Mesenchymal stem cell (in vitro differentiated cells and primary cell): ENCODE measurements at regions not wholly inside any gene's neighbourhood (a gene's known extent, or its start where the extent isn't known, plus 50 kb on each side); places are given as distances from the start of the nearest gene placed in this dataset.

Experiments used
- DNase-seq: peaks from one replicate; pipeline ENCODE4 v3.0.0-alpha.2; 2013
- H2AFZ ChIP-seq: one replicate; pipeline ENCODE4 v1.6.1; 2013; ENCODE audit warnings: low read depth, mild to moderate bottlenecking, control low read depth, inconsistent platforms, low read length, moderate library complexity
- H2AK5ac ChIP-seq: 2 replicates; pipeline ENCODE4 v1.6.1; 2013; ENCODE audit warnings: low read length, moderate library complexity, mild to moderate bottlenecking, inconsistent platforms; ENCODE audit not compliant: severe bottlenecking
- H2BK120ac ChIP-seq: one replicate; pipeline ENCODE4 v1.6.1; 2013; ENCODE audit warnings: low read depth, mild to moderate bottlenecking, inconsistent platforms, low read length, moderate library complexity
- H2BK12ac ChIP-seq, 2 experiments: one replicate each; pipeline ENCODE4 v1.6.1; 2013; ENCODE audit warnings: inconsistent platforms in 2 of 2, low read length in 2 of 2, mild to moderate bottlenecking in 2 of 2, moderate library complexity in 2 of 2, control low read depth in 1 of 2
- H2BK15ac ChIP-seq: one replicate; pipeline ENCODE4 v1.6.1; 2013; ENCODE audit warnings: mild to moderate bottlenecking, low read depth, inconsistent platforms; ENCODE audit not compliant: poor library complexity, severe bottlenecking
- H2BK5ac ChIP-seq: 2 replicates; pipeline ENCODE4 v1.6.1; 2013; ENCODE audit warnings: low read depth, mild to moderate bottlenecking, low read length, control low read depth, inconsistent platforms; ENCODE audit not compliant: poor library complexity, severe bottlenecking
- H3K14ac ChIP-seq, 2 experiments: one replicate each; pipeline ENCODE4 v1.6.1; 2013; ENCODE audit warnings: inconsistent platforms in 2 of 2, low read length in 2 of 2, control low read depth in 1 of 2, mild to moderate bottlenecking in 1 of 2, moderate library complexity in 1 of 2
- H3K18ac ChIP-seq, 2 experiments: one replicate each; pipeline ENCODE4 v1.6.1; 2013; ENCODE audit warnings: inconsistent platforms in 2 of 2, low read length in 2 of 2, control low read depth in 1 of 2, low read depth in 1 of 2, mild to moderate bottlenecking in 1 of 2
- H3K23ac ChIP-seq, 2 experiments: one replicate each; pipeline ENCODE4 v1.6.1; 2013; ENCODE audit warnings: inconsistent platforms in 2 of 2, low read length in 2 of 2, mild to moderate bottlenecking in 2 of 2, moderate library complexity in 2 of 2, control low read depth in 1 of 2
- H3K27ac ChIP-seq: 2 replicates; pipeline ENCODE4 v1.5.1; 2013; ENCODE audit warnings: mild to moderate bottlenecking, moderate library complexity, low read length, control low read depth, inconsistent platforms; ENCODE audit not compliant: poor library complexity, severe bottlenecking
- H3K27me3 ChIP-seq, 2 experiments: 2 replicates each; pipeline versions ENCODE4 v1.6.1 to v1.7.0; 2013; ENCODE audit warnings: low read length in 2 of 2, mild to moderate bottlenecking in 2 of 2, moderate library complexity in 2 of 2, control low read depth in 1 of 2, inconsistent platforms in 1 of 2; ENCODE audit not compliant: control insufficient read depth in 1 of 2, insufficient read depth in 1 of 2
- H3K36me3 ChIP-seq, 2 experiments: 2 replicates each; pipeline versions ENCODE4 v1.6.1 to v1.7.0; 2013; ENCODE audit warnings: low read length in 2 of 2, control low read depth in 1 of 2, inconsistent platforms in 1 of 2, low read depth in 1 of 2, mild to moderate bottlenecking in 1 of 2; ENCODE audit not compliant: insufficient read depth in 2 of 2, control insufficient read depth in 1 of 2
- H3K4ac ChIP-seq, 2 experiments: one replicate each; pipeline ENCODE4 v1.6.1; 2013; ENCODE audit warnings: inconsistent platforms in 2 of 2, low read length in 2 of 2, mild to moderate bottlenecking in 2 of 2, moderate library complexity in 2 of 2, control low read depth in 1 of 2, low read depth in 1 of 2
- H3K4me1 ChIP-seq: 2 replicates; pipeline ENCODE4 v1.6.1; 2013; ENCODE audit warnings: low read depth, low read length, control low read depth; ENCODE audit not compliant: control insufficient read depth, insufficient read depth
- H3K4me2 ChIP-seq: 2 replicates; pipeline ENCODE4 v1.6.1; 2013; ENCODE audit warnings: low read length, mild to moderate bottlenecking, inconsistent platforms; ENCODE audit not compliant: poor library complexity, severe bottlenecking
- H3K4me3 ChIP-seq, 2 experiments: 2 replicates each; pipeline versions ENCODE4 v1.5.1 to v1.7.0; 2013; ENCODE audit warnings: low read length in 2 of 2, mild to moderate bottlenecking in 2 of 2, control low read depth in 1 of 2, low read depth in 1 of 2; ENCODE audit not compliant: insufficient read depth in 1 of 2
- H3K79me1 ChIP-seq: replicated peaks from 2 replicates; pipeline ENCODE4 v1.6.1; 2013; ENCODE audit warnings: mild to moderate bottlenecking, control low read depth, low read length, inconsistent platforms; ENCODE audit not compliant: poor library complexity, severe bottlenecking
- H3K9ac ChIP-seq: 2 replicates; pipeline ENCODE4 v1.7.0; 2013; ENCODE audit warnings: mild to moderate bottlenecking, low read length, moderate library complexity
- H3K9me3 ChIP-seq: 2 replicates; pipeline ENCODE4 v1.7.0; 2013; ENCODE audit warnings: mild to moderate bottlenecking, low read length; ENCODE audit not compliant: control insufficient read depth
- H4K8ac ChIP-seq: one replicate; pipeline ENCODE4 v1.6.1; 2013; ENCODE audit warnings: inconsistent platforms, mild to moderate bottlenecking, low read length, moderate library complexity
- H4K91ac ChIP-seq: one replicate; pipeline ENCODE4 v1.6.1; 2013; ENCODE audit warnings: mild to moderate bottlenecking, low read length, inconsistent platforms
- WGBS: methylation state at CpG from one replicate; pipeline ENCODE4 v1.1.7; 2013; ENCODE audit warnings: mixed read lengths; 5-methylcytosine and 5-hydroxymethylcytosine counted together

GRCh38 chr4:159512348-159512747, 409.5 kb downstream of the RAPGEF2 start:
- Histone ChIP-seq H3K27me3 (no peaks in the 10 kb centered on the region), H2BK5ac (no peak overlapping the region), H2AFZ (no peak overlapping the region), H4K91ac (no peak overlapping the region), H2AK5ac (no peak overlapping the region), H3K4me1 (peaks cover 2% of the 10 kb centered on the region), H3K27ac (no peak overlapping the region), H3K23ac (no peak overlapping the region), H3K36me3 (no peaks in the 10 kb centered on the region), H2BK12ac (no peak overlapping the region), H3K18ac (no peak overlapping the region), H2BK15ac (no peak overlapping the region), H2BK120ac (no peak overlapping the region), H3K14ac (no peak overlapping the region), H3K4ac (no peak overlapping the region), H3K79me1 (no peaks in the 10 kb centered on the region), H3K4me2 (no peak overlapping the region), H3K9me3 (no peaks in the 10 kb centered on the region), H3K4me3 (no peak overlapping the region), H3K9ac (no peak overlapping the region), H4K8ac (no peak overlapping the region)
- DNase-seq, result no peak

- H2BK5ac ChIP-seq, result no peak overlapping the region
- no peak for DNase-seq
- no peak overlapping the region for H3K27ac ChIP-seq
- no peaks in the 10 kb centered on the region for H3K9me3 ChIP-seq
- H2BK12ac ChIP-seq, result no peak overlapping the region
- H3K36me3 ChIP-seq, result no peaks in the 10 kb centered on the region
- H3K14ac ChIP-seq, result no peak overlapping the region
- H2BK15ac ChIP-seq, result no peak overlapping the region
- no peak overlapping the region for H2AK5ac ChIP-seq
- no peak overlapping the region for H3K18ac ChIP-seq
- no peaks in the 10 kb centered on the region for H3K27me3 ChIP-seq
- WGBS, result no CpG with 5 or more reads among the region's 2 CpGs
- H4K8ac ChIP-seq, result no peak overlapping the region
- H3K23ac ChIP-seq, result no peak overlapping the region
- no peak overlapping the region for H3K4ac ChIP-seq
- no peak overlapping the region for H2BK120ac ChIP-seq
- no peak overlapping the region for H3K4me3 ChIP-seq
- peaks cover 2% of the 10 kb centered on the region for H3K4me1 ChIP-seq
- H3K9ac ChIP-seq, result no peak overlapping the region
- H2AFZ ChIP-seq, result no peak overlapping the region
- H3K79me1 ChIP-seq, result no peaks in the 10 kb centered on the region
- H3K4me2 ChIP-seq, result no peak overlapping the region
- H4K91ac ChIP-seq, result no peak overlapping the region
Observed at GRCh38 chr4:159515314-159516025, 412.6 kb downstream of the RAPGEF2 start.

- Histone ChIP-seq H2BK15ac (no peak overlapping the region), H3K9ac (no peak overlapping the region), H2BK5ac (no peak overlapping the region), H3K4me3 (no peak overlapping the region), H2BK120ac (no peak overlapping the region), H3K36me3 (no peaks in the 10 kb centered on the region), H2AFZ (no peak overlapping the region), H3K79me1 (no peaks in the 10 kb centered on the region), H3K4me2 (no peak overlapping the region), H2AK5ac (no peak overlapping the region), H3K27me3 (no peaks in the 10 kb centered on the region), H3K14ac (no peak overlapping the region), H3K4me1 (peaks cover 2% of the 10 kb centered on the region), H3K23ac (no peak overlapping the region), H3K18ac (no peak overlapping the region), H4K91ac (no peak overlapping the region), H3K9me3 (no peaks in the 10 kb centered on the region), H3K27ac (no peak overlapping the region), H3K4ac (no peak overlapping the region), H4K8ac (no peak overlapping the region), H2BK12ac (no peak overlapping the region)
- no peak for DNase-seq
Observed at GRCh38 chr4:159516556-159517140, 413.8 kb downstream of the RAPGEF2 start.

GRCh38 chr4:159520074-159520473, 417.2 kb downstream of the RAPGEF2 start:
- no peak overlapping the region for H3K14ac ChIP-seq
- H3K36me3 ChIP-seq, result no peaks in the 10 kb centered on the region
- H2BK12ac ChIP-seq, result no peak overlapping the region
- no peaks in the 10 kb centered on the region for H3K27me3 ChIP-seq
- no peak for DNase-seq
- H3K18ac ChIP-seq, result no peak overlapping the region
- no peak overlapping the region for H3K4me3 ChIP-seq
- 80% methylated on average over 2 of the region's 4 CpGs for WGBS
- H2AK5ac ChIP-seq, result no peak overlapping the region
- H3K23ac ChIP-seq, result no peak overlapping the region
- no peak overlapping the region for H3K4ac ChIP-seq
- peaks cover 2% of the 10 kb centered on the region for H3K4me1 ChIP-seq
- H2BK15ac ChIP-seq, result no peak overlapping the region
- no peak overlapping the region for H3K27ac ChIP-seq
- H3K9me3 ChIP-seq, result no peaks in the 10 kb centered on the region
- no peak overlapping the region for H2BK5ac ChIP-seq
- no peak overlapping the region for H2AFZ ChIP-seq
- H4K91ac ChIP-seq, result no peak overlapping the region
- no peaks in the 10 kb centered on the region for H3K79me1 ChIP-seq
- H2BK120ac ChIP-seq, result no peak overlapping the region
- H3K9ac ChIP-seq, result no peak overlapping the region
- H3K4me2 ChIP-seq, result no peak overlapping the region
- no peak overlapping the region for H4K8ac ChIP-seq
